CD14-positive monocyte (primary cell): ENCODE measurements at regions not wholly inside any gene's neighbourhood (a gene's known extent, or its start where the extent isn't known, plus 50 kb on each side); places are given as distances from the start of the nearest gene placed in this dataset.

Experiments
- DNase-seq, 3 donors: peaks; one replicate each; pipeline ENCODE4 v3.0.0-alpha.2; 2011 to 2022
- H2AFZ ChIP-seq: 2 replicates; pipeline ENCODE4 v1.6.0; 2012; ENCODE audit warnings: mild to moderate bottlenecking, low read depth, low read length, inconsistent platforms; ENCODE audit not compliant: insufficient read depth, poor library complexity, severe bottlenecking
- H3K27ac ChIP-seq, 2 donors: 1 replicate in 1 of 2; 2 replicates in 1 of 2; pipeline ENCODE4 v1.5.1; 2012 to 2013; ENCODE audit warnings: low read length in 2 of 2, control low read depth in 1 of 2, inconsistent platforms in 1 of 2, low read depth in 1 of 2, mild to moderate bottlenecking in 1 of 2
- H3K27me3 ChIP-seq, 2 donors: one replicate each; pipeline versions ENCODE4 v1.6.0 to v1.6.1; 2011 to 2013; ENCODE audit warnings: low read length in 2 of 2; ENCODE audit not compliant: control insufficient read depth in 2 of 2, insufficient read depth in 2 of 2
- H3K36me3 ChIP-seq, 2 donors: replicated peaks in 1 of 2; 1 replicate in 1 of 2; 2 replicates in 1 of 2; pipeline versions ENCODE4 v1.5.1 to v1.6.1; 2012 to 2013; ENCODE audit warnings: low read length in 2 of 2, control low read depth in 1 of 2, inconsistent platforms in 1 of 2, mild to moderate bottlenecking in 1 of 2; ENCODE audit not compliant: insufficient read depth in 2 of 2, control insufficient read depth in 1 of 2
- H3K4me1 ChIP-seq, 2 donors: 1 replicate in 1 of 2; 2 replicates in 1 of 2; pipeline versions ENCODE4 v1.5.1 to v1.6.1; 2012 to 2013; ENCODE audit warnings: low read length in 2 of 2, control low read depth in 1 of 2, inconsistent platforms in 1 of 2, mild to moderate bottlenecking in 1 of 2, moderate library complexity in 1 of 2; ENCODE audit not compliant: insufficient read depth in 2 of 2, control insufficient read depth in 1 of 2
- H3K4me2 ChIP-seq: replicated peaks from 2 replicates; pipeline ENCODE3; 2012; ENCODE audit warnings: low read length, moderate library complexity, mild to moderate bottlenecking; ENCODE audit not compliant: poor library complexity, severe bottlenecking; ENCODE audit errors: extremely low read depth
- H3K4me3 ChIP-seq, 3 experiments: fragments of 200-600 bp in 1 of 3; sonication (generic) in 1 of 3; replicated peaks in 1 of 3; 1 replicate in 2 of 3; 2 replicates in 1 of 3; pipeline ENCODE4 v1.5.1; 2011 to 2013; ENCODE audit warnings: low read length in 3 of 3, mild to moderate bottlenecking in 3 of 3, control low read depth in 2 of 3, low read depth in 2 of 3, inconsistent platforms in 1 of 3, moderate library complexity in 1 of 3
- H3K79me2 ChIP-seq: 2 replicates; pipeline ENCODE4 v1.6.0; 2012; ENCODE audit warnings: mild to moderate bottlenecking, control low read depth, inconsistent platforms, low read length, moderate library complexity; ENCODE audit not compliant: insufficient read depth
- H3K9ac ChIP-seq: 2 replicates; pipeline ENCODE4 v1.6.0; 2017; ENCODE audit warnings: low read length, mild to moderate bottlenecking; ENCODE audit not compliant: insufficient read depth, poor library complexity, severe bottlenecking
- H3K9me3 ChIP-seq, 2 donors: replicated peaks in 1 of 2; 1 replicate in 1 of 2; 2 replicates in 1 of 2; pipeline versions ENCODE4 v1.5.1 to v1.6.1; 2012 to 2013; ENCODE audit warnings: low read length in 2 of 2, control low read depth in 1 of 2; ENCODE audit not compliant: control insufficient read depth in 1 of 2, insufficient read depth in 1 of 2
- H4K20me1 ChIP-seq: 2 replicates; pipeline ENCODE4 v1.6.0; 2012; ENCODE audit warnings: mild to moderate bottlenecking, low read length, control low read depth, moderate library complexity; ENCODE audit not compliant: insufficient read depth
- H3K27ac Mint-ChIP-seq, 7 donors: one replicate each; pipeline ENCODE4 v1.8.0; 2020; ENCODE audit warnings: mild to moderate bottlenecking in 7 of 7, mixed read lengths in 7 of 7, moderate library complexity in 6 of 7, inconsistent platforms in 2 of 7
- H3K27me3 Mint-ChIP-seq, 3 donors: one replicate each; pipeline ENCODE4 v1.8.0; 2021 to 2022; ENCODE audit warnings: low read depth in 3 of 3, mild to moderate bottlenecking in 3 of 3, mixed read lengths in 3 of 3, moderate library complexity in 3 of 3, inconsistent platforms in 1 of 3
- H3K36me3 Mint-ChIP-seq, 2 donors: one replicate each; pipeline ENCODE4 v1.8.0; 2020; ENCODE audit warnings: mixed read lengths in 2 of 2, inconsistent platforms in 1 of 2, mild to moderate bottlenecking in 1 of 2
- H3K4me1 Mint-ChIP-seq: one replicate; pipeline ENCODE4 v1.8.0; 2020; ENCODE audit warnings: mild to moderate bottlenecking, mixed read lengths
- H3K4me3 Mint-ChIP-seq, 2 donors: one replicate each; pipeline ENCODE4 v1.8.0; 2020; ENCODE audit warnings: mild to moderate bottlenecking in 2 of 2, mixed read lengths in 2 of 2, moderate library complexity in 1 of 2
- H3K9me3 Mint-ChIP-seq, 7 donors: one replicate each; pipeline ENCODE4 v1.8.0; 2020 to 2022; ENCODE audit warnings: mixed read lengths in 7 of 7, mild to moderate bottlenecking in 6 of 7, moderate library complexity in 6 of 7, inconsistent platforms in 2 of 7
- WGBS: methylation state at CpG from one replicate; pipeline ENCODE4 v1.1.5; 2013; ENCODE audit warnings: missing lambda C conversion rate; ENCODE audit not compliant: insufficient coverage; 5-methylcytosine and 5-hydroxymethylcytosine counted together
- intact Hi-C, 2 donors: fragments of 100-400 bp; cut with micrococcal nuclease; formaldehyde crosslinking; loops; one replicate each; pipeline versions ENCODE4 v1.15.0 to v1.15.1; 2023
- TF ChIP-seq, protein P1 (sequence below): fragments of 200-600 bp; IDR thresholded peaks from one replicate; pipeline ENCODE4 v1.8.0; 2022; ENCODE audit warnings: antibody characterized with exemption, mild to moderate bottlenecking

- Histone ChIP-seq H3K9me3 (no peaks in the 10 kb centered on the region), H3K9ac (no peak overlapping the region), H3K36me3 (no peaks in the 10 kb centered on the region), H3K4me3 (no peak overlapping the region), H3K27me3 (no peaks in the 10 kb centered on the region), H3K4me2 (no peak overlapping the region), H4K20me1 (no peaks in the 10 kb centered on the region), H3K79me2 (no peaks in the 10 kb centered on the region), H3K4me1 (no peaks in the 10 kb centered on the region), H2AFZ (no peak overlapping the region), H3K27ac (no peak overlapping the region)
- H3K4me3 Mint-ChIP-seq = no peak overlapping the region
- 90% methylated on average over 6 of the region's 10 CpGs for WGBS
- no peak for DNase-seq
- TF ChIP-seq, protein P1, sequence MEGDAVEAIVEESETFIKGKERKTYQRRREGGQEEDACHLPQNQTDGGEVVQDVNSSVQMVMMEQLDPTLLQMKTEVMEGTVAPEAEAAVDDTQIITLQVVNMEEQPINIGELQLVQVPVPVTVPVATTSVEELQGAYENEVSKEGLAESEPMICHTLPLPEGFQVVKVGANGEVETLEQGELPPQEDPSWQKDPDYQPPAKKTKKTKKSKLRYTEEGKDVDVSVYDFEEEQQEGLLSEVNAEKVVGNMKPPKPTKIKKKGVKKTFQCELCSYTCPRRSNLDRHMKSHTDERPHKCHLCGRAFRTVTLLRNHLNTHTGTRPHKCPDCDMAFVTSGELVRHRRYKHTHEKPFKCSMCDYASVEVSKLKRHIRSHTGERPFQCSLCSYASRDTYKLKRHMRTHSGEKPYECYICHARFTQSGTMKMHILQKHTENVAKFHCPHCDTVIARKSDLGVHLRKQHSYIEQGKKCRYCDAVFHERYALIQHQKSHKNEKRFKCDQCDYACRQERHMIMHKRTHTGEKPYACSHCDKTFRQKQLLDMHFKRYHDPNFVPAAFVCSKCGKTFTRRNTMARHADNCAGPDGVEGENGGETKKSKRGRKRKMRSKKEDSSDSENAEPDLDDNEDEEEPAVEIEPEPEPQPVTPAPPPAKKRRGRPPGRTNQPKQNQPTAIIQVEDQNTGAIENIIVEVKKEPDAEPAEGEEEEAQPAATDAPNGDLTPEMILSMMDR = no peak
- H3K36me3 Mint-ChIP-seq = no peaks in the 10 kb centered on the region
- peaks cover 2 to 7% (median 3%) of the 10 kb centered on the region in 3 donors for H3K27me3 Mint-ChIP-seq
- H3K4me1 Mint-ChIP-seq = no peaks in the 10 kb centered on the region
- H3K9me3 Mint-ChIP-seq = no peaks in the 10 kb centered on the region
- intact Hi-C loops = loop anchor here (5.0 kb wide), 2 partner anchors 411 to 541 kb away; no protein-coding TSS in a partner anchor
- no peak overlapping the region for H3K27ac Mint-ChIP-seq
Measured at GRCh38 chr3:66817951-66818557, 180.1 kb upstream of the KBTBD8 start.

DNA sequence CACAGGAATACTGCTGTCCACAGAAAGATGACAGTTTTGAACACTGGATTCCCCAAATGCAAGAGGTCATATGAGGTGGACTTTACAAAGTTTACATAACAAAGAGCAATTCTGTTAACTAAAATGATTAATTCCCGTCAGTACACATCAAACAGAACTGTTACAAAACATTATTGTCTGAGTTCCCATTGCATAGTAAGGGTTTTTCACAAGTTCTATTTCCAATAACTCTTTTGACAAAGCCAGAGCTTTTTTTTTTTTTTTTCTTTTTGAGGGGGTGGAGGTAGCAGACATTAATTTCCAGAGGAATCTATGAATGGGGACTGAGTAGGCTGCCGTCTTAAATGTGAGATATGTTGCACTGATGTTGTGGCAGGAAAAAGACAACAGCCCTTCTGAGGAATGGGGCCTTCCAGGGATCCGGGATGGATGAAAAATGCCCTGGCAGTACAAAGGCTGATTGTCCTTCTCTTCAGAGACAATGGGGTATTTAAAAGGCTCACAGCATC is 178.1 kb upstream of the KBTBD8 start:
- H2AFZ ChIP-seq = no peak overlapping the region
- no peak overlapping the region for H3K4me2 ChIP-seq
- Mint-ChIP-seq H3K36me3 (no peaks in the 10 kb centered on the region), H3K27ac (no peak overlapping the region), H3K4me3 (no peak overlapping the region), H3K9me3 (no peaks in the 10 kb centered on the region), H3K4me1 (no peaks in the 10 kb centered on the region), H3K27me3 (peaks cover 2 to 7% (median 3%) of the 10 kb centered on the region in 3 donors)
- WGBS = 100% methylated on average over 2 of the region's 3 CpGs
- DNase-seq = no peak
- intact Hi-C loops = loop anchor here (5.0 kb wide), 4 partner anchors 413 to 568 kb away; no protein-coding TSS in a partner anchor
- H3K9me3 ChIP-seq = no peaks in the 10 kb centered on the region
- H3K4me1 ChIP-seq = no peaks in the 10 kb centered on the region
- H3K36me3 ChIP-seq = no peaks in the 10 kb centered on the region
- H3K27me3 ChIP-seq = no peaks in the 10 kb centered on the region
- no peak overlapping the region for H3K4me3 ChIP-seq
- no peaks in the 10 kb centered on the region for H3K79me2 ChIP-seq
- no peak overlapping the region for H3K27ac ChIP-seq
- no peak overlapping the region for H3K9ac ChIP-seq
- H4K20me1 ChIP-seq = no peaks in the 10 kb centered on the region
- TF ChIP-seq, protein P1 = no peak
